Activated CD8-positive, alpha-beta memory T cell treated with anti-CD3 and anti-CD28 coated beads, Interleukin-2, amount 10 ng/mL, durations not matched to agents 7 days and 5 days (primary cell): ENCODE measurements at regions not wholly inside any gene's neighbourhood (a gene's known extent, or its start where the extent isn't known, plus 50 kb on each side); places are given as distances from the start of the nearest gene placed in this dataset.
"Not testable (repeated sequence)": the region's sequence is repeated elsewhere in the genome, so short reads cannot be mapped to it uniquely, and the experiment has no call there.

Experiments
- ATAC-seq: fragments of 150-1000 bp; cut with Tn5 transposase; one replicate; pipeline ENCODE4 v1.10.0; 2021; ENCODE audit warnings: moderate library complexity
- CTCF ChIA-PET: fragments of 350-600 bp; sonication (Branson Sonifier 250); formaldehyde crosslinking; loops from one replicate; lab custom pipeline; 2021; ENCODE audit warnings: antibody characterized with exemption; lab: Charles Lee
- DNase-seq: peaks from one replicate; pipeline ENCODE4 v3.0.0-alpha.2; 2020
- H3K27ac Mint-ChIP-seq: one replicate; pipeline ENCODE4 v1.8.0; 2021; ENCODE audit warnings: mild to moderate bottlenecking, mixed read lengths
- H3K27me3 Mint-ChIP-seq: one replicate; pipeline ENCODE4 v1.8.0; 2021; ENCODE audit warnings: mixed read lengths
- H3K36me3 Mint-ChIP-seq: one replicate; pipeline ENCODE4 v1.8.0; 2021; ENCODE audit warnings: mild to moderate bottlenecking, mixed read lengths
- H3K4me1 Mint-ChIP-seq: one replicate; pipeline ENCODE4 v1.8.0; 2021; ENCODE audit warnings: mixed read lengths
- H3K4me3 Mint-ChIP-seq: one replicate; pipeline ENCODE4 v1.8.0; 2021; ENCODE audit warnings: mild to moderate bottlenecking, moderate library complexity, mixed read lengths
- H3K9me3 Mint-ChIP-seq: one replicate; pipeline ENCODE4 v1.8.0; 2022; ENCODE audit warnings: low read depth, mixed read lengths

- CTCF ChIA-PET: no interaction called here
- no peaks in the 10 kb centered on the region for H3K36me3 Mint-ChIP-seq
- ATAC-seq (no peak), DNase-seq (no peak)
- peaks cover 2% of the 10 kb centered on the region for H3K9me3 Mint-ChIP-seq
- H3K4me3 Mint-ChIP-seq: no peak overlapping the region
- H3K27ac Mint-ChIP-seq: no peak overlapping the region
- no peaks in the 10 kb centered on the region for H3K4me1 Mint-ChIP-seq
- no peaks in the 10 kb centered on the region for H3K27me3 Mint-ChIP-seq
Measured at GRCh38 chr9:82880336-82881050, 182.4 kb downstream of the RASEF start.

- H3K27ac Mint-ChIP-seq: no peak overlapping the region
- no peaks in the 10 kb centered on the region for H3K36me3 Mint-ChIP-seq
- no peak overlapping the region for H3K4me3 Mint-ChIP-seq
- H3K27me3 Mint-ChIP-seq: no peaks in the 10 kb centered on the region
- no peaks in the 10 kb centered on the region for H3K4me1 Mint-ChIP-seq
- DNase-seq (no peak), ATAC-seq (no peak)
- peaks cover 2% of the 10 kb centered on the region for H3K9me3 Mint-ChIP-seq
- CTCF ChIA-PET: no interaction called here
Measured at GRCh38 chr9:82882138-82882537, 180.8 kb downstream of the RASEF start.

- H3K4me1 Mint-ChIP-seq: no peaks in the 10 kb centered on the region
- ATAC-seq: no peak
- DNase-seq: no peak
- CTCF ChIA-PET: no interaction called here
- H3K27me3 Mint-ChIP-seq: no peaks in the 10 kb centered on the region
- H3K4me3 Mint-ChIP-seq: no peak overlapping the region
- H3K27ac Mint-ChIP-seq: no peak overlapping the region
- H3K36me3 Mint-ChIP-seq: no peaks in the 10 kb centered on the region
- H3K9me3 Mint-ChIP-seq: peaks cover 2% of the 10 kb centered on the region
Measured at GRCh38 chr9:82882748-82883147, 180.2 kb downstream of the RASEF start.

- no peak for DNase-seq
- Mint-ChIP-seq H3K4me1 (no peaks in the 10 kb centered on the region), H3K27me3 (no peaks in the 10 kb centered on the region), H3K27ac (no peak overlapping the region), H3K36me3 (no peaks in the 10 kb centered on the region), H3K4me3 (no peak overlapping the region), H3K9me3 (peaks cover 2% of the 10 kb centered on the region)
- CTCF ChIA-PET: no interaction called here
- ATAC-seq: no peak
Measured at GRCh38 chr9:82883436-82883835, 179.5 kb downstream of the RASEF start.

- not testable (repeated sequence) for ATAC-seq, H3K27ac Mint-ChIP-seq
Measured at GRCh38 chr9:82883974-82884373, 179.0 kb downstream of the RASEF start.

GRCh38 chr9:82890401-82890800, 172.5 kb downstream of the RASEF start:
- Mint-ChIP-seq H3K4me1 (no peaks in the 10 kb centered on the region), H3K27me3 (no peaks in the 10 kb centered on the region), H3K9me3 (no peaks in the 10 kb centered on the region), H3K27ac (no peak overlapping the region), H3K36me3 (no peaks in the 10 kb centered on the region), H3K4me3 (no peak overlapping the region)
- no peak for DNase-seq
- ATAC-seq: no peak
- CTCF ChIA-PET: no interaction called here

More at GRCh38 chr9:82883974-82884373, 179.0 kb downstream of the RASEF start:
- H3K4me3 Mint-ChIP-seq, H3K4me1 Mint-ChIP-seq, H3K27me3 Mint-ChIP-seq, H3K36me3 Mint-ChIP-seq, DNase-seq, CTCF ChIA-PET, H3K9me3 Mint-ChIP-seq: not testable (repeated sequence)

GRCh38 chr9:82890865-82891264, 172.1 kb downstream of the RASEF start:
- no peaks in the 10 kb centered on the region for H3K27me3 Mint-ChIP-seq
- no peak overlapping the region for H3K4me3 Mint-ChIP-seq
- H3K9me3 Mint-ChIP-seq: no peaks in the 10 kb centered on the region
- ATAC-seq (no peak), DNase-seq (no peak)
- no peak overlapping the region for H3K27ac Mint-ChIP-seq
- CTCF ChIA-PET: no interaction called here
- no peaks in the 10 kb centered on the region for H3K36me3 Mint-ChIP-seq
- H3K4me1 Mint-ChIP-seq: no peaks in the 10 kb centered on the region

- Mint-ChIP-seq H3K27me3 (no peaks in the 10 kb centered on the region), H3K27ac (no peak overlapping the region), H3K4me3 (no peak overlapping the region), H3K36me3 (no peaks in the 10 kb centered on the region), H3K9me3 (no peaks in the 10 kb centered on the region), H3K4me1 (no peaks in the 10 kb centered on the region)
- no peak for DNase-seq
- CTCF ChIA-PET: no interaction called here
- no peak for ATAC-seq
Measured at GRCh38 chr9:82891321-82891720, 171.6 kb downstream of the RASEF start.

GRCh38 chr9:82893549-82893948, 169.4 kb downstream of the RASEF start:
- H3K9me3 Mint-ChIP-seq: no peaks in the 10 kb centered on the region
- DNase-seq (no peak), ATAC-seq (no peak)
- no peak overlapping the region for H3K27ac Mint-ChIP-seq
- no peaks in the 10 kb centered on the region for H3K27me3 Mint-ChIP-seq
- H3K36me3 Mint-ChIP-seq: no peaks in the 10 kb centered on the region
- no peak overlapping the region for H3K4me3 Mint-ChIP-seq
- CTCF ChIA-PET: no interaction called here
- no peaks in the 10 kb centered on the region for H3K4me1 Mint-ChIP-seq

- Mint-ChIP-seq H3K9me3 (no peaks in the 10 kb centered on the region), H3K27me3 (no peaks in the 10 kb centered on the region), H3K4me3 (no peak overlapping the region), H3K27ac (no peak overlapping the region), H3K4me1 (no peaks in the 10 kb centered on the region), H3K36me3 (no peaks in the 10 kb centered on the region)
- CTCF ChIA-PET: no interaction called here
- DNase-seq (no peak), ATAC-seq (no peak)
Measured at GRCh38 chr9:82894548-82894947, 168.4 kb downstream of the RASEF start.

- Mint-ChIP-seq H3K9me3 (no peaks in the 10 kb centered on the region), H3K4me1 (no peaks in the 10 kb centered on the region), H3K4me3 (no peak overlapping the region)
Measured at GRCh38 chr9:82894961-82895821, 167.8 kb downstream of the RASEF start.

GRCh38 chr9:82895822-82896110, 167.2 kb downstream of the RASEF start:
- H3K4me3 Mint-ChIP-seq: no peak overlapping the region
- CTCF ChIA-PET: no interaction called here
- H3K4me1 Mint-ChIP-seq: no peaks in the 10 kb centered on the region
- DNase-seq (no peak), ATAC-seq (no peak)
- H3K27ac Mint-ChIP-seq: no peak overlapping the region
- H3K36me3 Mint-ChIP-seq: no peaks in the 10 kb centered on the region
- H3K27me3 Mint-ChIP-seq: no peaks in the 10 kb centered on the region
- no peaks in the 10 kb centered on the region for H3K9me3 Mint-ChIP-seq

More at GRCh38 chr9:82894961-82895821, 167.8 kb downstream of the RASEF start:
- DNase-seq (no peak), ATAC-seq (no peak)
- CTCF ChIA-PET: no interaction called here
- Mint-ChIP-seq H3K27ac (no peak overlapping the region), H3K36me3 (no peaks in the 10 kb centered on the region), H3K27me3 (no peaks in the 10 kb centered on the region)

- Mint-ChIP-seq H3K4me3 (no peak overlapping the region), H3K9me3 (no peaks in the 10 kb centered on the region), H3K4me1 (no peaks in the 10 kb centered on the region), H3K36me3 (no peaks in the 10 kb centered on the region), H3K27me3 (no peaks in the 10 kb centered on the region), H3K27ac (no peak overlapping the region)
- CTCF ChIA-PET: interaction anchor here (0.7 kb wide), 1 partner anchor 252 kb away, joined by 5 read pairs; no protein-coding TSS in a partner anchor
- ATAC-seq: no peak
- no peak for DNase-seq
Measured at GRCh38 chr9:82903503-82903902, 159.4 kb downstream of the RASEF start.

GRCh38 chr9:82911996-82912395, 150.9 kb downstream of the RASEF start:
- ATAC-seq (no peak), DNase-seq (no peak)
- H3K27ac Mint-ChIP-seq: no peak overlapping the region
- H3K36me3 Mint-ChIP-seq: no peaks in the 10 kb centered on the region
- H3K9me3 Mint-ChIP-seq: peaks cover 11% of the 10 kb centered on the region
- H3K4me3 Mint-ChIP-seq: no peak overlapping the region
- H3K27me3 Mint-ChIP-seq: no peaks in the 10 kb centered on the region
- no peaks in the 10 kb centered on the region for H3K4me1 Mint-ChIP-seq
- CTCF ChIA-PET: no interaction called here
